COLO668 (cell line): ENCODE measurements at regions not wholly inside any gene's neighbourhood (a gene's known extent, or its start where the extent isn't known, plus 50 kb on each side); places are given as distances from the start of the nearest gene placed in this dataset.

ENCODE experiments used
- DNase-seq: peaks from one replicate; lab custom pipeline; 2025; ENCODE audit not compliant: unreplicated experiment; lab: John Stamatoyannopoulos, UW

- no peak for DNase-seq
Observed at GRCh38 chrX:39981946-39982345, 115.8 kb downstream of the BCOR start.

- DNase-seq = peak; percentile 55
Observed at GRCh38 chrX:39982948-39983347, 114.8 kb downstream of the BCOR start.

GRCh38 chrX:39983715-39984114, 114.0 kb downstream of the BCOR start:
- no peak for DNase-seq

- DNase-seq = no peak
Observed at GRCh38 chrX:39984191-39984956, 113.4 kb downstream of the BCOR start.

- DNase-seq = no peak
Observed at GRCh38 chrX:39985071-39985470, 112.7 kb downstream of the BCOR start.

GRCh38 chrX:39985551-39985950, 112.2 kb downstream of the BCOR start:
- no peak for DNase-seq

GRCh38 chrX:39988496-39988895, 109.3 kb downstream of the BCOR start:
- no peak for DNase-seq

- DNase-seq = no peak
Observed at GRCh38 chrX:39990388-39990787, 107.4 kb downstream of the BCOR start.

GRCh38 chrX:39992300-39992699, 105.5 kb downstream of the BCOR start:
- no peak for DNase-seq

GRCh38 chrX:39995457-39995856, 102.3 kb downstream of the BCOR start:
- DNase-seq = no peak

- no peak for DNase-seq
Observed at GRCh38 chrX:39996536-39996935, 101.2 kb downstream of the BCOR start.

- DNase-seq = no peak
Observed at GRCh38 chrX:39998636-39999406, 98.9 kb downstream of the BCOR start.
